Kidney (tissue), 13 donors: ENCODE measurements at regions not wholly inside any gene's neighbourhood (a gene's known extent, or its start where the extent isn't known, plus 50 kb on each side); places are given as distances from the start of the nearest gene placed in this dataset.

ENCODE experiments used
- DNase-seq, 5 donors: peaks; one replicate each; pipeline ENCODE4 v3.0.0-alpha.2; 2013 to 2020
- FAIRE-seq: peaks from 2 replicates; lab custom pipeline; 2012; peaks lifted over from hg19 to GRCh38; lab: Jason Lieb, UNC
- H3K27ac ChIP-seq, 2 donors: one replicate each; pipeline ENCODE4 v1.7.0; 2013; ENCODE audit warnings: low read depth in 2 of 2, low read length in 2 of 2, inconsistent platforms in 1 of 2
- H3K27me3 ChIP-seq: one replicate; pipeline ENCODE4 v1.7.1; 2013; ENCODE audit warnings: low read length, inconsistent platforms; ENCODE audit not compliant: control insufficient read depth, insufficient read depth
- H3K36me3 ChIP-seq, 3 donors: one replicate each; pipeline versions ENCODE4 v1.7.0 to v1.7.1; 2013; ENCODE audit warnings: low read length in 3 of 3, control low read depth in 1 of 3, inconsistent platforms in 1 of 3; ENCODE audit not compliant: insufficient read depth in 3 of 3, control insufficient read depth in 2 of 3
- H3K4me1 ChIP-seq, 3 donors: one replicate each; pipeline versions ENCODE4 v1.7.0 to v1.7.1; 2013; ENCODE audit warnings: low read length in 3 of 3, inconsistent platforms in 1 of 3, low read depth in 1 of 3; ENCODE audit not compliant: control insufficient read depth in 2 of 3, insufficient read depth in 2 of 3
- H3K4me3 ChIP-seq, 3 donors: one replicate each; pipeline versions ENCODE4 v1.7.0 to v1.8.1; 2013; ENCODE audit warnings: low read length in 3 of 3, control low read depth in 1 of 3, inconsistent platforms in 1 of 3
- H3K9ac ChIP-seq, 3 donors: one replicate each; pipeline versions ENCODE4 v1.7.0 to v1.7.1; 2013; ENCODE audit warnings: low read length in 3 of 3, control low read depth in 1 of 3, inconsistent platforms in 1 of 3
- H3K9me3 ChIP-seq, 3 donors: one replicate each; pipeline versions ENCODE4 v1.7.0 to v1.7.1; 2013; ENCODE audit warnings: low read length in 3 of 3, control low read depth in 1 of 3, inconsistent platforms in 1 of 3; ENCODE audit not compliant: control insufficient read depth in 2 of 3, insufficient read depth in 1 of 3
- intact Hi-C: fragments of 100-400 bp; cut with DNase I; formaldehyde crosslinking; loops from one replicate; pipeline ENCODE4 v1.11.1; 2022
- TF ChIP-seq, protein P1 (sequence below): IDR thresholded peaks from 3 replicates; pipeline ENCODE4 v1.5.1; 2012; ENCODE audit warnings: mild to moderate bottlenecking, moderate library complexity, borderline replicate concordance; ENCODE audit not compliant: insufficient read depth; ENCODE audit errors: extremely low read depth
- donor health status: control.
- donor health status: control.
- donor health status: control.
- donor health status: control.
- donor health status: control.
- donor health status: DM: yes; HTN: yes; CAD: no.
- donor health status: Normal renal cell carcinoma (clear cell type).

DNA sequence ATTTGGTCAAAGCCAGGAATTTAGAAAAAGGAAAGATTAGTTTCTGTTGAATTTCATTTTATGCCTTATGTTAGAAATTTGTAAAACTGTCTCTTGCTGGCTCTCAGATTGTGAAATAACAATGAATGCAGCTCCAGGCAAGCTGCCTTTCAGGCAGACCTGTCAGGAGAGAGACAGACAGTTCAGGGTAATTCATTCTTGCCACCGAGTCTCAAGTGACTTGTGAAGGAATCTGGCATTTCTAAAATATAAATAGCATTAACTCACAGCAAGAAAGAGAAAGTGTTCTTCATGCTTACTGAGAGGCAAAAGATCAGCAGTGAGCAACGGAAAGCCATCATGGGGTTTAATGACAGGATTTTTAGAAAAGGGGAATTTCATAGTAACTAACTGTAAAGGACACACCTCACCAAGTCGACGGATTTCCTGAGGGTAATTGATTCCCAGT is 442.3 kb upstream of the AKR1E2 start:
- Histone ChIP-seq H3K36me3 (no peaks in the 10 kb centered on the region), H3K9ac (no peak overlapping the region), H3K4me3 (peak overlapping the region in 1 of 3 donors; percentile 20), H3K27ac (no peak overlapping the region), H3K27me3 (no peaks in the 10 kb centered on the region), H3K4me1 (no peaks in the 10 kb centered on the region), H3K9me3 (no peaks in the 10 kb centered on the region)
- FAIRE-seq, result no peak
- DNase-seq, result peak in 1 of 5 donors; percentile 36
- intact Hi-C loops, result no loop called here
- TF ChIP-seq, protein P1, sequence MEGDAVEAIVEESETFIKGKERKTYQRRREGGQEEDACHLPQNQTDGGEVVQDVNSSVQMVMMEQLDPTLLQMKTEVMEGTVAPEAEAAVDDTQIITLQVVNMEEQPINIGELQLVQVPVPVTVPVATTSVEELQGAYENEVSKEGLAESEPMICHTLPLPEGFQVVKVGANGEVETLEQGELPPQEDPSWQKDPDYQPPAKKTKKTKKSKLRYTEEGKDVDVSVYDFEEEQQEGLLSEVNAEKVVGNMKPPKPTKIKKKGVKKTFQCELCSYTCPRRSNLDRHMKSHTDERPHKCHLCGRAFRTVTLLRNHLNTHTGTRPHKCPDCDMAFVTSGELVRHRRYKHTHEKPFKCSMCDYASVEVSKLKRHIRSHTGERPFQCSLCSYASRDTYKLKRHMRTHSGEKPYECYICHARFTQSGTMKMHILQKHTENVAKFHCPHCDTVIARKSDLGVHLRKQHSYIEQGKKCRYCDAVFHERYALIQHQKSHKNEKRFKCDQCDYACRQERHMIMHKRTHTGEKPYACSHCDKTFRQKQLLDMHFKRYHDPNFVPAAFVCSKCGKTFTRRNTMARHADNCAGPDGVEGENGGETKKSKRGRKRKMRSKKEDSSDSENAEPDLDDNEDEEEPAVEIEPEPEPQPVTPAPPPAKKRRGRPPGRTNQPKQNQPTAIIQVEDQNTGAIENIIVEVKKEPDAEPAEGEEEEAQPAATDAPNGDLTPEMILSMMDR, result no peak

DNA sequence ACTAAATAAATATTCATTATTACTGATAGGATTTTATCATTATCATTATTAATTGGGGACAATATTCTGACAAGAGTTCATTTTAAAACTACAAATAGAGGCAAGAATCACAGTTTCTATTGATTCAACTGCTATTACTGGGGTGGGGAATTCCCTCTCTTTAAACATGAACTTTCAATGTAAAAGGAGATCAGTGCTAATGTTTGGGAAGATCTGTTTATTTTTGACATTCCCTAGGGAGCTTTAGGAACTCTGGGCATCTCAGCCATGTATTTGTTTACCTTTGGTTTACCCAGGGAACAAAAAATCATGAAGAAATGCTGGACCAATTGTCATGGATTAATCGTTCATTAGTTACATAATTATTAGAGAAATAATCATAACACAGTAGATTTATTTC is 443.2 kb upstream of the AKR1E2 start:
- no peaks in the 10 kb centered on the region for H3K9me3 ChIP-seq
- FAIRE-seq (no peak), DNase-seq (no peak)
- H3K36me3 ChIP-seq, result no peaks in the 10 kb centered on the region
- TF ChIP-seq, protein P1, result no peak
- intact Hi-C loops, result no loop called here
- H3K9ac ChIP-seq, result no peak overlapping the region
- H3K27ac ChIP-seq, result no peak overlapping the region
- H3K27me3 ChIP-seq, result no peaks in the 10 kb centered on the region
- no peaks in the 10 kb centered on the region for H3K4me1 ChIP-seq
- no peak overlapping the region for H3K4me3 ChIP-seq

DNA sequence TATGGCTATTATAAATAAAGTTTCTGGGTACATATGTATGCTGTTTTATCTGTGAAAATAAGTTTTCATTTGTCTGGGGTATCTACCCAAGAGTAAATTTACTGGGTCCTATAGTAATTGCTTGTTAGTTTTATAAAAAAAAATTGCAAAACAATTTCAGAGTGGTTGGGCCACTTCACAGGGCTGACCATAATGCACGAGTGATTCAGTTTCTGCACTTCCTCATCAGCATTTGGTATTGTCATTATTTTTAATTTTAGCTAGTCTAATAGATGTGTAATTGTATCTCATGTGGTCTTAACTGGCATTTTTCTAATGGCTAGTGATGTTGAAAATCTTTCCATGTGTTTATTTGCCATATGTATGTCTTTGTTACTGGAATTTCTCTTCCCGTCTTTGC is 452.4 kb upstream of the AKR1E2 start:
- H3K9me3 ChIP-seq, result no peaks in the 10 kb centered on the region
- no peaks in the 10 kb centered on the region for H3K36me3 ChIP-seq
- no peaks in the 10 kb centered on the region for H3K4me1 ChIP-seq
- H3K27me3 ChIP-seq, result no peaks in the 10 kb centered on the region
- H3K9ac ChIP-seq, result no peak overlapping the region
- no peak for DNase-seq
- FAIRE-seq, result no peak
- intact Hi-C loops, result no loop called here
- no peak overlapping the region for H3K4me3 ChIP-seq
- TF ChIP-seq, protein P1, result no peak
- H3K27ac ChIP-seq, result no peak overlapping the region

DNA sequence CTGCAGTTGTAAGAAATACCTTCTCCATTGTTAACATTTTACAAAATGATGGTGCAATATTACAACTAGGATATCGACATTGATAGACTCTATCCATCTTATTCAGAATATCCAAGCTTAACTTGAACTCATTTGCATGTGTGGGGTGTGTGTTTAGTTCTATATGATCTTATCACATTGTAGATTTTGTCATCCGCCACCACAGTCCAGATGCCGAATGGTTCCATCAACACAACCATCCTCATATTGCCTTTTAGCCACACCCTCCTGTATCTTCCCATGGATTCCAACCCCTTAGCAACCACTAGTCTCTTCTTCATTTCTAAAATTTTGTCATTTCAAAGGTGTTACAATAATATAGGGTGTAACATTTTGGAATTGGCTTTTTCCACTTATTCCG is 452.9 kb upstream of the AKR1E2 start:
- no peak overlapping the region for H3K27ac ChIP-seq

More for the DNA sequence above, 452.9 kb upstream of the AKR1E2 start:
- no peak for DNase-seq
- TF ChIP-seq, protein P1, result no peak
- intact Hi-C loops, result no loop called here
- Histone ChIP-seq H3K4me1 (no peaks in the 10 kb centered on the region), H3K27me3 (no peaks in the 10 kb centered on the region), H3K9ac (no peak overlapping the region), H3K36me3 (no peaks in the 10 kb centered on the region), H3K9me3 (no peaks in the 10 kb centered on the region), H3K4me3 (no peak overlapping the region)
- no peak for FAIRE-seq
